HG02759 (cell line): ENCODE measurements at regions not wholly inside any gene's neighbourhood (a gene's known extent, or its start where the extent isn't known, plus 50 kb on each side); places are given as distances from the start of the nearest gene placed in this dataset.

ENCODE experiments used
- ATAC-seq: cut with Tn5 transposase; IDR thresholded peaks from one replicate; pipeline ENCODE4 v1.9.1; 2021; ENCODE audit warnings: mild to moderate bottlenecking, moderate library complexity; ENCODE audit not compliant: unreplicated experiment

GRCh38 chr11:116104498-116105174 lies 600.4 kb upstream of the CADM1 start:
- ATAC-seq, result no peak

- ATAC-seq, result no peak
Measured at GRCh38 chr11:116101902-116102301, 597.7 kb upstream of the CADM1 start.

DNA sequence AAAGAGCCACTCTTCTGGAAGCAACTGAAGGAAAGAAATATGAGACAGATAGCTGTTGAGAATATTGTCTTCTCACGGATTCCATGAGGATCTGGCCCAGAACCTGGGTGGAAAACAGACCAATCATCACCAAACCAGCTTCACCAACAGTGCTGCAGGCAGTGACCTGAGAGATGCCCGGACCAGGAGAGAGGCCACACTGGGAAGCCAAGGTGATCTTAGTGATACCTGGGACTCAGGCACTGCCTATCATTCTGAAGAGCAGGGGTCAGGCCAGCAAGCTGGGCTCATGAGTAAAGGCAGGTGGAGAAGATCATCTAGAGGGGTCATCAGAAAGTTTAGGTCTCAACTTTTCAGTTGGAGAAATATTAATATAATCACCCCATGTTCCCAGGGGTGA lies 595.8 kb upstream of the CADM1 start:
- ATAC-seq, result no peak

DNA sequence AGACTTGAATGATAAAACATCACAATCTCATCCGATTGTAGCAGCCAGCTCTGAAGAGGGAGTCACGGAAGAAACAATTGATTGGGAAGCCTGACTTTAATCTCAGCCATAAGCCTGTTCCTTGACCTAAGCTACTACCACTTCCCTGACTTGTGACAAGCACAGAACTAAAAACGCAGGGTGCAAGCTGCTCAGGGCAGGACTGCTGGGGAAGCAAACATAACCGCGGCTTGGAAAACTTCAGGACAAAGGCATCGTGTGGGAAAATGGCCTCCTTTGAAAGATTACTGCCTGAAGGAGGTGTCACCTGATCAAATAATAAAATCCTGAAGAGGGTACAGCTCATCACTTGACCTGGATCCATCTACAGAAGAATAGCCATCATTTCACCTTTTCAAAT lies 595.3 kb upstream of the CADM1 start:
- no peak for ATAC-seq

GRCh38 chr11:116096272-116096995 lies 592.2 kb upstream of the CADM1 start:
- no peak for ATAC-seq

DNA sequence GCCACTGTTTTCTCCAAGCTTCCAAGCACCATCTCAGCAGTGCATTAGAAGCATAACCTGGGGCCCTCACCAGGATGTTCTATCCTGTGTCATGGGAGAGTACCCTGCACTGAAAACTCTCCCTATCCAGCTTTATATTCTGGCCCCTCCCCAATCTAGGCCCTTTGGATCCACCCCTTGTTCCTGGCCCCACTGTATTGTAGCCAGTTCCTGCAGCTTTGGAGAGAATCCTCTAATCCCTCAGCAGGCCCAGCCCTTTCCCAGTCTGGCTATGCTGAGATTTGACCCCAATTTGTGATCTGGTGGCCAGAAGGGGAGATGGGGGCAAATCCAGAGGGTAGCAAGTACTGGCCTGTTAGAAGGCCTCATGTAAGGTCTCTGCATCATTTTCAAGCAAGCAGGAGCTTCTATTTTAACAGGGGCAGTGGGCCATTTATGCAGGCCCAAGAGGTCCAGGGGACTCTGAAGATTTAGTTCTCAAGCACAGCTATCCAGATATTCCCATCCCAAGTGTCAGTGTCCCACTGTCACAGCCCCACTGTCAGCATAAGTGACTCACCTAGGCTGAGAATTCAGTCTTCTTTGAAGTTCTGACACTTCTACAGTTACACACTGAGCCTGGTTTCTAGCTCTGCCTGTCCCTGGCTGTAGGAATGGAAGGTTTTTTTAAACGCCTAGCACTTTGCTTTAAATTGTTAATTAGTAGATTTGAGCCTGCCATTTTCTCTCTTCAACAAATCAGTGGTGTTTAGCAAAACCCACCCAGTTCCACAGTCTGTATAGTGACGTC lies 589.5 kb upstream of the CADM1 start:
- no peak for ATAC-seq

DNA sequence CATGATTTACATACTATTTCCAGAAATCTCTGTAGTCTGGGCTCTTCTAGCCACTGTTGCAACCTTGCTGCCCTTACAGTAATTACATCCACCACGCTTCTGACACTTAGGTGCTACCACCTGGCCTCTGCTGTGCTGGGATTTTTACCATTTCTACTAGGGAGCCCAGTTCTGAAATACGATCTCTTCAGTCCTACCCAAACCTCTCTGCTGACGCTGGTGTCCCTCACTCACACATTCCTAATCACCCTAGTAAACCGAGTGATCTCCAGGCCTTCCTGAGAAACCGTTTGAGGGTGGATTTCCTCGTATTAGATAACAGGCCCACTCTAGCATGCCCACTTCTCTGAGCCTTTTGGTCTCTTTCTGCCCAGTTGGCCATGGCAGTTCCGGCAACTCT lies 588.9 kb upstream of the CADM1 start:
- ATAC-seq, result no peak

- ATAC-seq, result no peak
Measured at GRCh38 chr11:116086426-116086825, 582.2 kb upstream of the CADM1 start.

- no peak for ATAC-seq
Measured at GRCh38 chr11:116085031-116085635, 580.9 kb upstream of the CADM1 start.

GRCh38 chr11:116084511-116084910 lies 580.3 kb upstream of the CADM1 start:
- ATAC-seq, result no peak

GRCh38 chr11:116082256-116082655 lies 578.0 kb upstream of the CADM1 start:
- ATAC-seq, result no peak

DNA sequence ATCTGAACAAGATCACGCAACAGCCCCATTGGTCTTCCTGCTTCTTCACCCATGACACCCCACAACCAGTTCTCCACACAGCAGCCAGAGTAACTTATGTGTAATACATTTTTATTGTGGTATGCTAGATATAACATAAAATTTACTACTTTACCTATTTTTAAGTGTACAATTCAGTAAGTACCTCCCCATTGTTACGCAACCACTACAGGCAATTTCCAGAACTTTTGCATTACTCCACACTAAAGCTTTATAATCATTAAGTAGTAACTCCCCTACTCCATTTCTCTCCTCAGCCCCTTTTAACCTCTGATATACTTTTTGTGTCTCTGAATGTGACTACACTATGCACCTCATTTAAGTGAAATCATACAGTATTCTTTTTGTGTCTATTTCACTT lies 575.4 kb upstream of the CADM1 start:
- no peak for ATAC-seq

DNA sequence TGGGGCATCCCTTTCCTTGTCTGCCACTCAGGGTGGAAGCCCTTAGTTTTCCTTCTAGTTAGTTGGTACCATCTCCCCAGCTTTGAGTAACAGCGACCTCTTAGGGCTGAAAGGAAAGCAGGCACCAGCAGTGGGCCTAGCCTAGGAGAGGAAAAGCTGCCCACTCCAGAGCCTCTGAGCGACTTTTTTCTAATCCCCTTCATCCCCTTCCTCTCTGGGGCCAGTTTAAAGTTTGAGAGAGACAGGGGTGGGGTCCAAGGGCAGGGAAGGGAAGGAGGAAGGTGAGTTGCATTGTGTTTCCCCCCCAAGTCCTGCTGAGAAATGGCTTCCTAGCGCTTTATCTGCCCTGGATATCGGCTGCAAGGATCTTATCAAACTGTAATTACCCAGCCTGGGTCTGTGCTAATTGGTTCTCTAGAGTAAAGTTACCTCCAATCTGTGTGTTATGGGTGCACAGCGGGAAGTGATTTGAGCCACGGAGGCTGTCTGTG lies 573.9 kb upstream of the CADM1 start:
- ATAC-seq, result no peak

GRCh38 chr11:116077092-116077491 lies 572.9 kb upstream of the CADM1 start:
- ATAC-seq, result no peak

- peak; percentile 82 for ATAC-seq
Measured at GRCh38 chr11:116073854-116074837, 569.9 kb upstream of the CADM1 start.

DNA sequence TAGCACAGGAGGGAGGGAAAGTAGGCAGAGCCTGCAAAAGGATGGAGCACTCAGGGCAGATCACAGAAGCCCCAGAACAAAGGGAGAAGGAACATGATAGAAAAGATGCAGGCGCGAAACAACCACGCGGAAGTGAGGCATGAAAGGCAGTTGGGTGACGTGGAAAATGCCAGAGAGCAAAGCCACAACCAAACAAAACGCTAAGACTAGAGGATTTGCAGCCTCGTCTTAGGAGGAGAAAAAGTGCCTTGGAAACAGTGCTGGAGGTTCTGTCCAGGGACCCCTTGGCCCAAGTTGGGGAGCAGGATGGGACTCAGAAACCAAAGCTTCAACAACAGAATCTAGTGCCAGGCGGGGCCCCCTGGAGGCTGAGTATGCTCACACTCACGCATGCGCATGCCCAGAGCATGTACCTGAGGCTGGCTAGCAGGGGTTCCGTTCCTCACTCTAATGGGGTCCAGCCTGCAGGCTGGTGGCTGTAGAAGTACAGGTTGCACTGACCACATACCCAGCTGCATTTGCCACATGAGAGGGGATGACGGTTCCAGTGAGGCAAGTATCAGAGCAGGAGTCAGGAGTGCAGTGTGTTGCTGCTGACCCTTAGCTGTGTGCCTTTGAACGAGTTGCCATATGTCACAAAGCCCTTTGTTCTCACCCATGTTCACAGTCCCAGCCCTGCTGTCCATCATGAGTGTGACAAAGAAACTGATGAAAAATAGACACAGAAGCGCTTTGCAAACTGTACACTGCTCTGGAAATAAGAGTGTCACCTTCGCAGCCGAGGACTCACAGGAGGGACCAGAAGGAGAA lies 568.6 kb upstream of the CADM1 start:
- ATAC-seq, result no peak

DNA sequence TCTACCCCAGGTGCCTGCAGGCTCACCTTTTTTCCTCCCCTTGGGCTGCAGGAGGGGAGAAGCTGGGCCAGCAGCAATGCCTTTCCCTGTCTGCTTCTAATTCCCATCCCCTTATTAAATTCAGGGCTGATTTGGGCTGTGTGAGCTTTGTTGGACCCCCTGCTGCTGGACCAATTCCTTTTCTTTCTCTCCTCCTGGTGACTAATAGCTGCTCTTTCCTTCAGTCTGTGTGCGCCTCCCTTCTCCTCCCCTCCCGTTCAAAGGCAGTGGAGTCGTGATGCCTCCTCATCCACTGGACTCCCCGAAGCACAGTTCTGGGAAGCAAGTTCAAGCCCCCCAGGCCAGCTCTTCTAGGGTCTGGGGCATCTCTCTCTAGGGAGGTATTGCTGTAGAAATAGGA lies 567.9 kb upstream of the CADM1 start:
- no peak for ATAC-seq

DNA sequence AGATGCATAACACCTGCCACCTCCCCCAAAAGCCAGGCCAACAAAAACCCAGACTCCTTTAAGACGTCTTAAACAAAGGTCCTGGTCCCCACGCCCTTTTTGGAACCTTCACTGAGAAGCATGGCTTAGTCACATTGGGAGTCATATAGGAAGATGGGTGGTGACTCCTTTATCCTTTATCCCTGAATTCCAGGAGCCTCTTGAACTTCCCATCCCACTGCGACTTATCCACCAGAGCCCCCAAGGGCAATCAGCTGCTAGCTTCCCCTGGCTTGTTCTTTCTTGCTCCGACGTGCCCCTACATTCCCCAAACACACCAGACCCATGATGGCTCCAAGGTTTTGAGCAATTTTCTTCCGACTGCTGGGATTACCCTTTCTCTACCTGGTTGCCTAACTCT lies 567.0 kb upstream of the CADM1 start:
- no peak for ATAC-seq

GRCh38 chr11:116070520-116070919 lies 566.3 kb upstream of the CADM1 start:
- ATAC-seq, result no peak
